Testis (tissue), 2 donors: ENCODE measurements at regions not wholly inside any gene's neighbourhood (a gene's known extent, or its start where the extent isn't known, plus 50 kb on each side); places are given as distances from the start of the nearest gene placed in this dataset.

Source experiments
- CTCF ChIP-seq, 3 experiments: fragments of 450-650 bp in 2 of 3; fragments of 200-600 bp in 1 of 3; sonication (generic) in 1 of 3; IDR thresholded peaks; one replicate each; pipeline ENCODE4 v1.5.1; 2016 to 2019; ENCODE audit warnings: antibody characterized with exemption in 3 of 3, mild to moderate bottlenecking in 2 of 3, moderate library complexity in 1 of 3
- POLR2A ChIP-seq: fragments of 450-650 bp; IDR thresholded peaks from one replicate; pipeline ENCODE4 v1.6.1; 2017; ENCODE audit warnings: antibody characterized with exemption, mild to moderate bottlenecking, moderate library complexity

GRCh38 chr21:27333096-27333495 is 366.2 kb upstream of the ADAMTS5 start:
- no peak for TF ChIP-seq CTCF (IDR thresholded peaks at IDR 0.05)
- no peak for TF ChIP-seq POLR2A
